Loucy (cell line): ENCODE measurements at regions not wholly inside any gene's neighbourhood (a gene's known extent, or its start where the extent isn't known, plus 50 kb on each side); places are given as distances from the start of the nearest gene placed in this dataset.

Experiments used
- H2AFZ ChIP-seq: fragments of 200-600 bp; sonication (generic); 2 replicates; pipeline ENCODE4 v1.6.0; 2016; ENCODE audit warnings: antibody characterized with exemption, mild to moderate bottlenecking, low read length, moderate library complexity
- H3F3A ChIP-seq: fragments of 200-600 bp; 2 replicates; pipeline ENCODE4 v1.6.0; 2016; ENCODE audit warnings: antibody characterized with exemption, low read depth, mild to moderate bottlenecking
- H3K27me3 ChIP-seq: fragments of 200-600 bp; sonication (generic); 2 replicates; pipeline ENCODE4 v1.6.1; 2014; ENCODE audit warnings: low read length, mild to moderate bottlenecking; ENCODE audit not compliant: insufficient read depth, poor library complexity, severe bottlenecking
- H3K36me3 ChIP-seq: fragments of 200-600 bp; sonication (generic); 2 replicates; pipeline ENCODE4 v1.6.1; 2016; ENCODE audit warnings: low read length; ENCODE audit not compliant: insufficient read depth
- H3K4me1 ChIP-seq: fragments of 200-600 bp; sonication (generic); 2 replicates; pipeline ENCODE4 v1.5.1; 2014; ENCODE audit warnings: low read length, mild to moderate bottlenecking; ENCODE audit not compliant: insufficient read depth, poor library complexity, severe bottlenecking
- H3K4me2 ChIP-seq: fragments of 200-600 bp; sonication (generic); 2 replicates; pipeline ENCODE4 v1.6.0; 2014; ENCODE audit warnings: antibody characterized with exemption, low read length, low read depth, mild to moderate bottlenecking; ENCODE audit not compliant: poor library complexity, severe bottlenecking
- H3K4me3 ChIP-seq: fragments of 200-600 bp; sonication (generic); 2 replicates; pipeline ENCODE4 v1.5.1; 2014; ENCODE audit warnings: low read length, mild to moderate bottlenecking, mixed read lengths; ENCODE audit not compliant: poor library complexity, severe bottlenecking
- H3K79me2 ChIP-seq: fragments of 200-600 bp; sonication (generic); 2 replicates; pipeline ENCODE4 v1.6.1; 2014; ENCODE audit warnings: low read length; ENCODE audit not compliant: insufficient read depth
- H3K9ac ChIP-seq: fragments of 200-600 bp; sonication (generic); 2 replicates; pipeline ENCODE4 v1.6.0; 2014; ENCODE audit warnings: mild to moderate bottlenecking, low read depth, low read length, moderate library complexity; ENCODE audit not compliant: poor library complexity, severe bottlenecking
- H3K9me2 ChIP-seq: fragments of 200-600 bp; sonication (generic); replicated peaks from 2 replicates; pipeline ENCODE4 v1.6.1; 2016; ENCODE audit warnings: low read depth, low read length, mixed read lengths
- H3K9me3 ChIP-seq: fragments of 200-600 bp; sonication (generic); 2 replicates; pipeline ENCODE4 v1.6.1; 2014; ENCODE audit warnings: mild to moderate bottlenecking, antibody characterized with exemption, low read length, low read depth; ENCODE audit not compliant: insufficient read depth
- H4K20me1 ChIP-seq: fragments of 200-600 bp; sonication (generic); 2 replicates; pipeline ENCODE4 v1.6.0; 2014; ENCODE audit warnings: antibody characterized with exemption, low read length, mild to moderate bottlenecking; ENCODE audit not compliant: insufficient read depth, poor library complexity, severe bottlenecking
- EZH2phosphoT487 ChIP-seq: fragments of 200-600 bp; IDR thresholded peaks from 2 replicates; pipeline ENCODE4 v1.6.1; 2018; ENCODE audit warnings: antibody characterized with exemption, mild to moderate bottlenecking, moderate library complexity, borderline replicate concordance
- TF ChIP-seq, protein P1 (sequence below): fragments of 200-600 bp; sonication (generic); conservative IDR thresholded peaks from 2 replicates; pipeline ENCODE4 v1.5.1; 2014; ENCODE audit warnings: mild to moderate bottlenecking, antibody characterized with exemption, low read length

DNA sequence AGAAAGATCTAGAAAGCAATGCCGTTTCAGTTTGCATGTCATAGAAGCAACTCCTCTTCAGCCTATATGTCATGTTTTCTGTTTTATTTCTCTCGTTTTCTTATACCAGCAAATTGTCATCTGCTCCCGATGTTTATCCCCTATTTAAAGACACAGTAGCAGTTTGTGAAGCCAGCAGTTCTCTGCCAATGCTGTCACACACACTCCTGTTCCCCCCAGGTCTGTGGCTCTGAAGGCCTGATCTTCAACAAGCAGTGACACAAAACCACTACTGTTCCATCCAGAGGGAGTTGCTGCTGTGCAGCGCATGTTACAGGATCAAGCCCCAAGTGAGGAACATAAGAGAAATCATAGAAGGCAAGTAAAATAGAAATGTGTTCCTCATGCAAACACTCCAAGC lies 364.1 kb upstream of the SLC30A5 start:
- Histone ChIP-seq H3F3A (no peaks in the 10 kb centered on the region), H3K27me3 (no peaks in the 10 kb centered on the region), H3K4me2 (no peak overlapping the region), H3K36me3 (no peaks in the 10 kb centered on the region), H3K9ac (no peak overlapping the region), H3K9me3 (no peaks in the 10 kb centered on the region), H4K20me1 (no peaks in the 10 kb centered on the region), H3K4me1 (peaks cover 19% of the 10 kb centered on the region), H3K9me2 (no peaks in the 10 kb centered on the region), H3K4me3 (no peak overlapping the region), H2AFZ (no peak overlapping the region), H3K79me2 (no peaks in the 10 kb centered on the region)
- TF ChIP-seq, protein P1, sequence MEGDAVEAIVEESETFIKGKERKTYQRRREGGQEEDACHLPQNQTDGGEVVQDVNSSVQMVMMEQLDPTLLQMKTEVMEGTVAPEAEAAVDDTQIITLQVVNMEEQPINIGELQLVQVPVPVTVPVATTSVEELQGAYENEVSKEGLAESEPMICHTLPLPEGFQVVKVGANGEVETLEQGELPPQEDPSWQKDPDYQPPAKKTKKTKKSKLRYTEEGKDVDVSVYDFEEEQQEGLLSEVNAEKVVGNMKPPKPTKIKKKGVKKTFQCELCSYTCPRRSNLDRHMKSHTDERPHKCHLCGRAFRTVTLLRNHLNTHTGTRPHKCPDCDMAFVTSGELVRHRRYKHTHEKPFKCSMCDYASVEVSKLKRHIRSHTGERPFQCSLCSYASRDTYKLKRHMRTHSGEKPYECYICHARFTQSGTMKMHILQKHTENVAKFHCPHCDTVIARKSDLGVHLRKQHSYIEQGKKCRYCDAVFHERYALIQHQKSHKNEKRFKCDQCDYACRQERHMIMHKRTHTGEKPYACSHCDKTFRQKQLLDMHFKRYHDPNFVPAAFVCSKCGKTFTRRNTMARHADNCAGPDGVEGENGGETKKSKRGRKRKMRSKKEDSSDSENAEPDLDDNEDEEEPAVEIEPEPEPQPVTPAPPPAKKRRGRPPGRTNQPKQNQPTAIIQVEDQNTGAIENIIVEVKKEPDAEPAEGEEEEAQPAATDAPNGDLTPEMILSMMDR, result no peak
- TF ChIP-seq EZH2phosphoT487, result no peak

DNA sequence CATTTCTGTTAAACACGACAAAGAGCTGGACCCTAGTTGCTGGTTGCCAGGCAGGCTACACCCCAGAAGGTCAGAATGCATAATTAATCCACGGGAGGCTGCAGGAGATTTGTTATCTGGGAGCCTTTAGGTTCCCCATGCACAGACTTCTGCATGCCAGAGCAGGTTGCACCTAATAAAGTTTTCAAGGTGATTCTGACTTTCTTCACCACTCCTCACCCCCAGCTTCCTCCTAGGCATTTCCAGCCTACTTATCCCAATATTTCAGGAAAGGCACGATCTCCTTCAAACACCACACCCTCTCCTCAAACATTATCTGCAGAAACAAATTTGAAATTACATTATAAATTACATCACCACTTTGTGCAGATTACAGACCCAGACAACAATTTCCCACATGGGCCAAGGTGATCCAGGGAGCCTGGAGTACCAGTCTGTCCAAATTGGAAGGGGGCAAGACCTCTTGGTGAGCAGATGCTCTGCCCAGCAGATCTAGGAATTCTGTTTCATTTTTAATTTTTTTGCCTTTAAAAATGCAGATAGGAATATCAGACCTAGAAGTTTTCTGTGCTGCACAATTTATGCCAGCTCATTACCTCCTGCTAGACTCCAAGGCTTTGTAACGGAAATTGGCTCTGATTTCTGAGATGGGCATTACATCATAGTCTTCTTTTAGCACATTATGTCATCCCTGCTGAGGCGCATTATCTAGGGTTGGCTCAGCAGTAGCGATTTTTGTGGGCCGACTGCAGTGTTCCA lies 363.4 kb upstream of the SLC30A5 start:
- Histone ChIP-seq H3F3A (no peaks in the 10 kb centered on the region), H3K9me2 (no peaks in the 10 kb centered on the region), H3K36me3 (no peaks in the 10 kb centered on the region), H3K79me2 (no peaks in the 10 kb centered on the region), H3K27me3 (no peaks in the 10 kb centered on the region), H3K9ac (no peak overlapping the region), H3K4me2 (no peak overlapping the region), H3K4me3 (no peak overlapping the region), H2AFZ (no peak overlapping the region), H3K4me1 (peaks cover 19% of the 10 kb centered on the region), H4K20me1 (no peaks in the 10 kb centered on the region), H3K9me3 (no peaks in the 10 kb centered on the region)
- TF ChIP-seq, protein P1, result no peak
- TF ChIP-seq EZH2phosphoT487, result no peak

DNA sequence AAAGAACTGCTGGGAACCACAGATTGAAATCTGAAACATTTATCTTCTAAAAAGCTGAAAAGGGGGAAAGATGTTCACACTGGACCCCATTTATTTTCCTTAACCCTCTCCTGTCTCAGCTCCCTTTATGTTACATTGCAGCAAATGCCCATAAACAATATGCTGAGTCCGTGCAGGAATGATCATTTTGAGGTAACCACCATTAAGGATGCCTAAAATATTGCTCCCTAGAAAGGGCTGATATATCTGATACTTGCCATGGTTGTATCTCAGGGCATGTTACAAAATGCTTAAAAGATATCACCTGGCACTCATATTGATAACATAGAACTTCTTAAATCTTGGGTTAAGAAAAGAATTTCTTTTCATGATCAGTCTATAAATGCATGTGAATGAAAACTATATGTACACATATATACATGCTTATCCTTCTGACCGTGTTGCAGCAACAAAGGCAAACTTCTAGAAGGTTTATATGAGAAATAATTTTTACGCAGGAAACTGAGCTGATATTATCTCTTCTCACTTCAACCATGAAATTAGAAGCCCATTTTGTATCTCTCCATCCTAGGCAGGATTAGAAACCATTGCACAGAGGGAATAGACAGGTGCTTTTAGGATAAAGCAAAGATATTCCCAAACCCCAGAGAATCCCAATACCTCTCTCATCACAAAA lies 362.7 kb upstream of the SLC30A5 start:
- TF ChIP-seq EZH2phosphoT487, result no peak
- TF ChIP-seq, protein P1, result no peak
- Histone ChIP-seq H3K4me1 (peaks cover 18% of the 10 kb centered on the region), H3K9me3 (no peaks in the 10 kb centered on the region), H3K9ac (no peak overlapping the region), H3K36me3 (no peaks in the 10 kb centered on the region), H3K79me2 (no peaks in the 10 kb centered on the region), H2AFZ (no peak overlapping the region), H3K4me2 (peak overlapping the region; percentile 11), H3K9me2 (no peaks in the 10 kb centered on the region), H3K4me3 (no peak overlapping the region), H3K27me3 (no peaks in the 10 kb centered on the region), H4K20me1 (no peaks in the 10 kb centered on the region), H3F3A (no peaks in the 10 kb centered on the region)
